ENCODE measurements at regions not wholly inside any gene's neighbourhood (a gene's known extent, or its start where the extent isn't known, plus 50 kb on each side); places are given as distances from the start of the nearest gene placed in this dataset.

- DNase-seq = no peak
Measured at GRCh38 chr3:103693831-103694230, 1259.0 kb downstream of the ZPLD1 start.

GRCh38 chr3:103698646-103699045 is 1263.8 kb downstream of the ZPLD1 start:
- DNase-seq = no peak

GRCh38 chr3:103699228-103699627 is 1264.4 kb downstream of the ZPLD1 start:
- no peak for DNase-seq

GRCh38 chr3:103705641-103706040 is 1270.8 kb downstream of the ZPLD1 start:
- no peak for DNase-seq

- DNase-seq = no peak
Measured at GRCh38 chr3:103706671-103707070, 1271.9 kb downstream of the ZPLD1 start.

- DNase-seq = no peak
Measured at GRCh38 chr3:103711670-103712069, 1276.9 kb downstream of the ZPLD1 start.

- DNase-seq = peak; percentile 73
Measured at GRCh38 chr3:103712320-103713008, 1277.6 kb downstream of the ZPLD1 start.

GRCh38 chr3:103729547-103729946 is 1294.7 kb downstream of the ZPLD1 start:
- no peak for DNase-seq

GRCh38 chr3:103730744-103731143 is 1295.9 kb downstream of the ZPLD1 start:
- no peak for DNase-seq

GRCh38 chr3:103752986-103753385 is 1318.2 kb downstream of the ZPLD1 start:
- no peak for DNase-seq

- no peak for DNase-seq
Measured at GRCh38 chr3:103767635-103768034, 1332.8 kb downstream of the ZPLD1 start.

- DNase-seq = no peak
Measured at GRCh38 chr3:103785017-103785416, 1350.2 kb downstream of the ZPLD1 start.

GRCh38 chr3:103785537-103785936 is 1350.7 kb downstream of the ZPLD1 start:
- DNase-seq = no peak

GRCh38 chr3:103786296-103786695 is 1351.5 kb downstream of the ZPLD1 start:
- no peak for DNase-seq

GRCh38 chr3:103787164-103787871 is 1352.5 kb downstream of the ZPLD1 start:
- no peak for DNase-seq

GRCh38 chr3:103787879-103788278 is 1353.1 kb downstream of the ZPLD1 start:
- DNase-seq = no peak

GRCh38 chr3:103791786-103792515 is 1357.1 kb downstream of the ZPLD1 start:
- DNase-seq = no peak

GRCh38 chr3:103794656-103795055 is 1359.8 kb downstream of the ZPLD1 start:
- DNase-seq = no peak

GRCh38 chr3:103796068-103796467 is 1361.3 kb downstream of the ZPLD1 start:
- DNase-seq = no peak

GRCh38 chr3:103803787-103804186 is 1369.0 kb downstream of the ZPLD1 start:
- DNase-seq = no peak

- DNase-seq = no peak
Measured at GRCh38 chr3:103810167-103810566, 1375.4 kb downstream of the ZPLD1 start.

- DNase-seq = no peak
Measured at GRCh38 chr3:103813955-103814354, 1379.1 kb downstream of the ZPLD1 start.

GRCh38 chr3:103818398-103818797 is 1383.6 kb downstream of the ZPLD1 start:
- DNase-seq = no peak

- no peak for DNase-seq
Measured at GRCh38 chr3:103818800-103819199, 1384.0 kb downstream of the ZPLD1 start.
